K562 (cell line): ENCODE measurements at regions not wholly inside any gene's neighbourhood (a gene's known extent, or its start where the extent isn't known, plus 50 kb on each side); places are given as distances from the start of the nearest gene placed in this dataset.

ENCODE experiments used
- ATAC-seq: fragments of 200-7000 bp; cut with Tn5 transposase; 3 replicates; pipeline ENCODE4 v1.9.1; 2020; ENCODE audit warnings: moderate library complexity
- BruUV-seq: library from RNA; stranded (reverse); fragments of 400-500 nt; replicated peaks from 2 replicates; lab custom pipeline; 2021; lab: Mats Ljungman, UMichigan
- CTCF ChIA-PET: fragments of 300-600 bp; formaldehyde crosslinking; extraction: SDS; loops from one replicate; lab custom pipeline; 2021; ENCODE audit warnings: low intra/inter-chr PET ratio; lab: Yijun Ruan, JAX
- POLR2A ChIA-PET: fragments of 300-600, 350-650 bp; sonication (Branson Sonifier 250); formaldehyde crosslinking; extraction: SDS; loops from one replicate; lab custom pipeline; 2021; ENCODE audit warnings: antibody characterized with exemption, inconsistent platforms; lab: Yijun Ruan, JAX
- DNase-seq, 4 experiments: peaks; one replicate each; pipeline versions ENCODE4 v3.0.0 to v3.0.0-alpha.2; 2011 to 2018; ENCODE audit warnings: low spot score in 3 of 4, mixed read lengths in 3 of 4; ENCODE audit errors: extremely low read depth in 1 of 4
- FAIRE-seq: peaks from 2 replicates; lab custom pipeline; 2011; peaks lifted over from hg19 to GRCh38; lab: Jason Lieb, UNC
- H2AFZ ChIP-seq: 2 replicates; pipeline ENCODE4 v1.6.0; 2011; ENCODE audit warnings: low read depth, low read length, control low read depth, inconsistent platforms
- H3K27ac ChIP-seq: fragments of 200-600 bp; 3 replicates; pipeline ENCODE4 v1.8.0; 2011; ENCODE audit warnings: low read depth, mild to moderate bottlenecking, control low read depth, inconsistent platforms, low read length, moderate library complexity, mixed read lengths; ENCODE audit errors: extremely low read depth
- H3K27me3 ChIP-seq, 2 experiments: fragments of 300-600 bp in 1 of 2; 2 replicates in 1 of 2; 3 replicates in 1 of 2; pipeline versions ENCODE4 v1.6.0 to v1.8.0; 2011; ENCODE audit warnings: inconsistent platforms in 2 of 2, low read length in 2 of 2, mild to moderate bottlenecking in 1 of 2, mixed read lengths in 1 of 2, moderate library complexity in 1 of 2; ENCODE audit not compliant: control insufficient read depth in 2 of 2, insufficient read depth in 2 of 2
- H3K36me3 ChIP-seq: fragments of 300-600 bp; 3 replicates; pipeline ENCODE4 v1.8.0; 2011; ENCODE audit warnings: mild to moderate bottlenecking, low read length, inconsistent platforms; ENCODE audit not compliant: control insufficient read depth, insufficient read depth
- H3K4me1 ChIP-seq, 2 experiments: fragments of 200-600 bp in 1 of 2; replicated peaks in 1 of 2; 2 replicates in 1 of 2; 3 replicates in 1 of 2; pipeline versions ENCODE4 v1.5.1 to v1.8.0; 2011; ENCODE audit warnings: inconsistent platforms in 2 of 2, low read length in 2 of 2, mild to moderate bottlenecking in 1 of 2, mixed read lengths in 1 of 2, moderate library complexity in 1 of 2; ENCODE audit not compliant: control insufficient read depth in 2 of 2, insufficient read depth in 2 of 2
- H3K4me2 ChIP-seq: 2 replicates; pipeline ENCODE4 v1.6.1; 2011; ENCODE audit warnings: low read length, control low read depth, inconsistent platforms, mixed read lengths; ENCODE audit not compliant: insufficient read depth
- H3K4me3 ChIP-seq: fragments of 200-600 bp; sonication (generic), shearing (Covaris generic); 2 replicates; pipeline ENCODE4 v1.5.1; 2016; ENCODE audit warnings: control low read depth, inconsistent platforms
- H3K79me2 ChIP-seq: fragments of 200-600 bp; 3 replicates; pipeline ENCODE4 v1.8.0; 2011; ENCODE audit warnings: low read length, inconsistent platforms; ENCODE audit not compliant: control insufficient read depth, insufficient read depth
- H3K9ac ChIP-seq, 2 experiments: 2 replicates each; pipeline versions ENCODE4 v1.6.0 to v1.6.1; 2011; ENCODE audit warnings: low read depth in 2 of 2, low read length in 2 of 2, control low read depth in 1 of 2, inconsistent platforms in 1 of 2, mild to moderate bottlenecking in 1 of 2, mixed read lengths in 1 of 2; ENCODE audit not compliant: insufficient read depth in 1 of 2
- H3K9me1 ChIP-seq: one replicate; pipeline ENCODE4 v1.6.0; 2011; ENCODE audit warnings: inconsistent platforms, mild to moderate bottlenecking, low read length, moderate library complexity; ENCODE audit not compliant: control insufficient read depth, insufficient read depth
- H3K9me3 ChIP-seq: replicated peaks from 2 replicates; pipeline ENCODE4 v1.5.1; 2011; ENCODE audit warnings: low read depth, low read length, inconsistent platforms; ENCODE audit not compliant: control insufficient read depth, insufficient read depth
- H4K20me1 ChIP-seq: replicated peaks from 2 replicates; pipeline ENCODE4 v1.6.1; 2011; ENCODE audit warnings: low read length, inconsistent platforms, mixed read lengths; ENCODE audit not compliant: control insufficient read depth, insufficient read depth
- CBFA2T2 ChIP-seq: fragments of 450-650 bp; conservative IDR thresholded peaks from 2 replicates; pipeline ENCODE4 v1.6.1; 2017; ENCODE audit warnings: mild to moderate bottlenecking
- KDM4B ChIP-seq, 2 experiments: fragments of 450-650 bp in 1 of 2; sonication (generic) in 1 of 2; IDR thresholded peaks; 2 replicates each; pipeline ENCODE4 v1.6.1; 2016 to 2017; ENCODE audit warnings: borderline replicate concordance in 2 of 2, antibody characterized with exemption in 1 of 2, low read depth in 1 of 2, mild to moderate bottlenecking in 1 of 2
- ZBTB33 ChIP-seq: sonication (generic); formaldehyde crosslinking; IDR thresholded peaks from 2 replicates; pipeline ENCODE4 v1.8.1; 2023; ENCODE audit warnings: mild to moderate bottlenecking, missing genetic modification reagents
- WGBS: fragments of 100-300 bp; shearing (Covaris generic); methylation state at CpG from one replicate; pipeline ENCODE4 v1.1.6; 2016; ENCODE audit warnings: low coverage, mixed read lengths; ENCODE audit not compliant: insufficient coverage; ENCODE audit errors: missing lambda C conversion rate; 5-methylcytosine and 5-hydroxymethylcytosine counted together
- in situ Hi-C: fragments of 300-500 bp; cut with MboI; formaldehyde crosslinking; loops from 4 replicates; pipeline ENCODE4 v1.15.0; 2018; ENCODE audit warnings: inconsistent platforms, mixed read lengths
- intact Hi-C: fragments of 100-400 bp; cut with micrococcal nuclease; formaldehyde crosslinking; loops from 2 replicates; pipeline ENCODE4 v1.14.2; 2022

- TF ChIP-seq CBFA2T2: no peak
Observed at GRCh38 chr18:25459814-25460213, 107.8 kb upstream of the ZNF521 start (continued).

- no peaks in the 10 kb centered on the region for H3K79me2 ChIP-seq
- H3K36me3 ChIP-seq: no peaks in the 10 kb centered on the region
- no peak overlapping the region for H3K4me2 ChIP-seq
- H2AFZ ChIP-seq: no peak overlapping the region
- no peak overlapping the region for H3K9ac ChIP-seq
- no peak for DNase-seq
- no peak for TF ChIP-seq KDM4B (IDR thresholded peaks at IDR 0.05; ENCODE audit: borderline replicate concordance in 2 of 2, low read depth in 1 of 2)
- TF ChIP-seq ZBTB33: no peak
- in situ Hi-C loops (no loop called here), intact Hi-C loops (no loop called here)
- no peak overlapping the region for H3K4me3 ChIP-seq
- CTCF ChIA-PET: no interaction called here
- FAIRE-seq: no peak
- no peak overlapping the region for H3K27ac ChIP-seq
- H3K4me1 ChIP-seq: no peaks in the 10 kb centered on the region
- no TSS peak for BruUV-seq
- 0% methylated on average over 3 of the region's 3 CpGs for WGBS
- POLR2A ChIA-PET: no interaction called here
- H3K9me1 ChIP-seq: no peaks in the 10 kb centered on the region
- no peaks in the 10 kb centered on the region for H4K20me1 ChIP-seq
- no peaks in the 10 kb centered on the region for H3K27me3 ChIP-seq
- no peaks in the 10 kb centered on the region for H3K9me3 ChIP-seq
- ATAC-seq: no peak
Observed at GRCh38 chr18:25457601-25458000, 105.6 kb upstream of the ZNF521 start.
